HG03159 (cell line): ENCODE measurements at regions not wholly inside any gene's neighbourhood (a gene's known extent, or its start where the extent isn't known, plus 50 kb on each side); places are given as distances from the start of the nearest gene placed in this dataset.

ENCODE experiments used
- ATAC-seq: cut with Tn5 transposase; IDR thresholded peaks from one replicate; pipeline ENCODE4 v1.9.1; 2021; ENCODE audit warnings: mild to moderate bottlenecking, moderate library complexity; ENCODE audit not compliant: unreplicated experiment

- ATAC-seq: no peak
Observed at GRCh38 chr4:164154416-164154815, 599.5 kb upstream of the SMIM31 start.

GRCh38 chr4:164169591-164169990, 584.3 kb upstream of the SMIM31 start:
- no peak for ATAC-seq

DNA sequence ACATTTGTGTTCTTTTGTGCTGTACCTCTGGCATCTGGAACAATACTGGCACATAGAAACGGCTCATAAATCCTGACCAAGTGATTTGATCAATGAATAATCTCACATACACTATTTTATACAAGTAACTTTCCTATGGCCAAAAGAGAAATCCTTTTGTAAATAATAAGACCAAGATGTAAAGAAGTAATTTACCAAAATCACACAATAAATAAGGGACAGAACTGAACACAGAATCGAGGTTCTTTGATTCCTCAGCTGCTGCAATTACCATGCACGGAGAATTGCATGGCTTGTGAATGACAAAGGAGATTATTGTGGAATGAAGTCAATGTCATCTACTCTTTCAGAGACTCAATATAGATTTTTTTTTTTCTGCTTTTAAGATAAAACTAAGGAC, 576.8 kb upstream of the SMIM31 start:
- no peak for ATAC-seq

GRCh38 chr4:164177753-164178152, 576.2 kb upstream of the SMIM31 start:
- ATAC-seq: no peak

DNA sequence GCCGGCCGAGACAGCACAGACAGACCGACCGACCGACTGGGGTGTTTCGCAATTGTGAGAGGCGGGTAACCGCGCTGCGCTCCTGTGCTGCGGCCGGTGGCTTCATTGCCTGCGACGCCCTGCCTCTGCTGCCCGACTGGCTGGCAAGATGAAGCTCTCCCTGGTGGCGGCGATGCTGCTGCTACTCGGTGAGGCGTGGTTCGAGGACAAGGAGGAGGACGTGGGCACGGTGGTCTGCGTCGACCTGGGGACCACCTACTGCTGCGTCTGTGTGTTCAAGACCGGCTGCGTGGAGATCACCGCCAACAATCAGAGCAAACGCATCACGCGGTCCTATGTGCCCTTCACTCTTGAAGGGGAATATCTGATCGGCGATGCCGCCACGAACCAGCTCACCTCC, 565.7 kb upstream of the SMIM31 start:
- no peak for ATAC-seq

- ATAC-seq: no peak
Observed at GRCh38 chr4:164192844-164193243, 561.1 kb upstream of the SMIM31 start.

- no peak for ATAC-seq
Observed at GRCh38 chr4:164193676-164194075, 560.3 kb upstream of the SMIM31 start.

GRCh38 chr4:164197556-164197955, 556.4 kb upstream of the SMIM31 start:
- no peak for ATAC-seq

GRCh38 chr4:164203476-164203875, 550.5 kb upstream of the SMIM31 start:
- no peak for ATAC-seq

DNA sequence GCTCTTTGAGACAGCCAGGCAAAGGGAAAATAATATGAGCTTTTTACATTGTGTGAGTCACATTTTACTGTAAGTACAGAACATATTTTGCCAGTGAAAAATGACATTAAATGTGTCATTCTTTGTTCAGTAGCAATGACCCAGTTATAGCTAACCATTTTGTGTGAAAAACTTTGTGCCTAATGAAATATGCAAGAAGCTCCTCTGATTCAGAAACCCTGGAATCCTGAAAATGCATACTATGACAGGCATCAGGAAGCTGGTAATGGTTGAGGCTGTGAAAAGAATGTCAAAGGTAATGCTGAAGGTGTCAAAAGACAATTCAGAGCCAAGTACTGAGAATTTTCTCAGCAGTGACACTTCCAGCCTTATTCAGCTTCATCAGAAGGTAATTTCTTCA, 549.5 kb upstream of the SMIM31 start:
- ATAC-seq: no peak

- no peak for ATAC-seq
Observed at GRCh38 chr4:164207460-164207859, 546.5 kb upstream of the SMIM31 start.

DNA sequence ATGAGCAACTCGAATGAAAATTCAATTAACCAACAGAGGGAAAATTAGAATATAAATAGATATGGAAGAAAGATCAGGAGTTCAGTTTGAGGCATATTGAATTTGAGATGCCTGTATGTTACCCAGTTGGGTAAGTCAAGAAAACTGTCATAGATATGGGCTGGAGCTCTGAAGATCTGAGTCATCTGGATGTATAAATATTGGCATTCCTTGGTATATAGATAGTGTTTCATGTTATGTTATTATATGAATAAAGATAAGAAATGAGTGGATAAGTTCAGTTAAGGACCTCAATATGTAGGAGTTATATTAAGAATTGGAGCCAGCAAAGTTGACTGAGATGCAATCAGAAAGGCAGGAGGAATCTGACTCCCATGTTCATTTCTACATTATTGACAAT, 543.6 kb upstream of the SMIM31 start:
- no peak for ATAC-seq

GRCh38 chr4:164212134-164212533, 541.8 kb upstream of the SMIM31 start:
- no peak for ATAC-seq

- ATAC-seq: no peak
Observed at GRCh38 chr4:164212714-164213113, 541.2 kb upstream of the SMIM31 start.

DNA sequence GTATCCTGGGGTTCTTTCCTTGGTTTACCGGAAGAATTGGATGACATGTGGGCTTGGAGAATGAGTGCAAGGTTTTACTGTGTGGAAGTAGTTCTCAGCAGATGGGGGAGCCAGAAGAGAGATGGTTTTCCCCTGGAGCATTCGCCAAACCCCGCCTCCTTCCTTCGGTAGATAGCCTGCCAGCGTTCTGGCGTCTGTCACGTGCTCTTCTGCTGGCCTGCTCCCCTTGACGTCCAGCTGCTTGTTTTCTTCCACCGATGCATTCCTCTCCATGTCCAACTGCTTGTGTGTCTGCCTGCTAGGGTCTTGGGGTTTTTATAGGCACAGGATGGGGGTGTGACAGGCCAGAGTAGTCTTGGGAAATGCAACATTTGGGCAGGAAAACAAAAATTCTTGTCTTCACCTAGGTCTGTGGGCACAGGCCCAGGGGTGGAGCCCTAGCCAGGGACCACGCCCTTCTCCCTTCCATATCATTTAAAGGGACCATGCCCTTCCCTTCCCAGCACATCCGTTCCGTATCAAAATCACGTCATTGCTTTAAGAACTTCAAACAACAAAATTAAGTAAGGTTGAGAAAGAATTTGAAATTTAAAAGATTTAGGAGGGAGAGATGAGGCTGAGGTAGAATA, 538.7 kb upstream of the SMIM31 start:
- no peak for ATAC-seq

DNA sequence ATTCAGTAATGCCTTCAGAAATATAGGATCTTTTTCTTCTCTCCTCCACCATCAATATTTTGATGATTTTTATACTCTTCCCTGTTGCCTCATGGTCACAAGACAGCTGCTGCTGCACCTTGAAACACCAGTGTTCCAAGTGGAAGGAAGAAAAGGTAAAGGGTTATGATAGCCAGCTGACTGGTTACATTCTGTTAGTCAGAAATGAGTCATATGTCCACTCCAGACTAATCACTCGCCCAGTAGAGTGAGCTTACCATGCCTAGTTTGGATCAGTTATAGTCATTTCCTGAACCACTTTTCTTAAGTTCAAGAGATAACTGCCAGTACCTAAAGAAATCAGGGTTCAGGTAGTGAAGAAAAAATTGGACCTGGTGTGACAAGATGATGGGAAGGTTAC, 532.3 kb upstream of the SMIM31 start:
- ATAC-seq: no peak

- no peak for ATAC-seq
Observed at GRCh38 chr4:164224871-164225270, 529.1 kb upstream of the SMIM31 start.

DNA sequence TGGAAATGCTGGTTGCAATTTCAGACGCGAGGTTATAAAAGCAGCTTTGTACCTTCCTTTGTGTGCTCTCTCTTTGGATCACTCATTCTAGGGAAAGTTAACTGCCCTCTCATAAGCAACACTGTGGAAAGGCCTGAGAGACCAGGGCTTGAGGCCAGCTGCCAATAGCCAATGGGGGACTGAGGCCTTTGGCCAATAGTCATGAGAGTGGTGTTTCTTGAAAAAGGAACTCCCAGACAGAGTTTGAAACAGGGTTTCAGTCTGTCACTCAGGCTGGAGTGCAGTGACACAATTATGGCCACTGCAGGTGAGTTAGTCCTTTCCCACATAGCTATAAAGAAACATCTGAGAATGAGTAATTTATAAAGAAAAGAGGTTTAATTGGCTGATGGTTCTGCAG, 524.7 kb upstream of the SMIM31 start:
- no peak for ATAC-seq

GRCh38 chr4:164239433-164239832, 514.5 kb upstream of the SMIM31 start:
- no peak for ATAC-seq

DNA sequence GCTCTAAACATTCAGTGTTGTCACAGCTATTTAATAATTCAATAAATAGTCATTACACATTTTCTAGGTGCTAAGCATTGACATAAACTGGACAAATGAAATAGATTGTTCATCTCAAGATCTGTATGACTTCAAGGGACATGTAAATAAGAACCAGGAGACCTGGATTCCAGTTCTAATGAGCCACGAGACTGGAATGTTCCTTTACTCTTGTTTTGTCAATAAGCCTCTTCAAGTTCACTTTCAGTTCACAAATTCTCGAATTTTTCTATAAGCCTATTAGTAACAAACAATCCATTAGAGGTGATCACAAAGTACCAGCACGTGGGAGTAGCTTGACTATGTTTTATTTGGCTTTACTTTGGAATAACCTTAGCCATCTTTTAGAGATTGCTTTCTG, 514.0 kb upstream of the SMIM31 start:
- no peak for ATAC-seq

- ATAC-seq: no peak
Observed at GRCh38 chr4:164251257-164251656, 502.7 kb upstream of the SMIM31 start.

GRCh38 chr4:164252286-164252685, 501.6 kb upstream of the SMIM31 start:
- ATAC-seq: no peak

- ATAC-seq: no peak
Observed at GRCh38 chr4:164261831-164262230, 492.1 kb upstream of the SMIM31 start.
